DOHH2 (cell line): ENCODE measurements at regions not wholly inside any gene's neighbourhood (a gene's known extent, or its start where the extent isn't known, plus 50 kb on each side); places are given as distances from the start of the nearest gene placed in this dataset.

ENCODE experiments used
- EZH2phosphoT487 ChIP-seq: fragments of 200-600 bp; sonication (generic); IDR thresholded peaks from 2 replicates; pipeline ENCODE4 v1.6.1; 2017; ENCODE audit warnings: borderline replicate concordance, mild to moderate bottlenecking, antibody characterized with exemption, low read length, moderate library complexity, mixed read lengths
- TF ChIP-seq, protein P1 (sequence below): fragments of 200-600 bp; sonication (generic); IDR thresholded peaks from one replicate; pipeline ENCODE4 v1.5.1; 2014; ENCODE audit warnings: antibody characterized with exemption, mild to moderate bottlenecking, low read depth, low read length; ENCODE audit not compliant: poor library complexity, severe bottlenecking

GRCh38 chr6:130298258-130298657 is 67.6 kb upstream of the TMEM200A start:
- TF ChIP-seq, protein P1, sequence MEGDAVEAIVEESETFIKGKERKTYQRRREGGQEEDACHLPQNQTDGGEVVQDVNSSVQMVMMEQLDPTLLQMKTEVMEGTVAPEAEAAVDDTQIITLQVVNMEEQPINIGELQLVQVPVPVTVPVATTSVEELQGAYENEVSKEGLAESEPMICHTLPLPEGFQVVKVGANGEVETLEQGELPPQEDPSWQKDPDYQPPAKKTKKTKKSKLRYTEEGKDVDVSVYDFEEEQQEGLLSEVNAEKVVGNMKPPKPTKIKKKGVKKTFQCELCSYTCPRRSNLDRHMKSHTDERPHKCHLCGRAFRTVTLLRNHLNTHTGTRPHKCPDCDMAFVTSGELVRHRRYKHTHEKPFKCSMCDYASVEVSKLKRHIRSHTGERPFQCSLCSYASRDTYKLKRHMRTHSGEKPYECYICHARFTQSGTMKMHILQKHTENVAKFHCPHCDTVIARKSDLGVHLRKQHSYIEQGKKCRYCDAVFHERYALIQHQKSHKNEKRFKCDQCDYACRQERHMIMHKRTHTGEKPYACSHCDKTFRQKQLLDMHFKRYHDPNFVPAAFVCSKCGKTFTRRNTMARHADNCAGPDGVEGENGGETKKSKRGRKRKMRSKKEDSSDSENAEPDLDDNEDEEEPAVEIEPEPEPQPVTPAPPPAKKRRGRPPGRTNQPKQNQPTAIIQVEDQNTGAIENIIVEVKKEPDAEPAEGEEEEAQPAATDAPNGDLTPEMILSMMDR: no peak
- TF ChIP-seq EZH2phosphoT487: no peak
